ENCODE measurements at regions not wholly inside any gene's neighbourhood (a gene's known extent, or its start where the extent isn't known, plus 50 kb on each side); places are given as distances from the start of the nearest gene placed in this dataset.

DNA sequence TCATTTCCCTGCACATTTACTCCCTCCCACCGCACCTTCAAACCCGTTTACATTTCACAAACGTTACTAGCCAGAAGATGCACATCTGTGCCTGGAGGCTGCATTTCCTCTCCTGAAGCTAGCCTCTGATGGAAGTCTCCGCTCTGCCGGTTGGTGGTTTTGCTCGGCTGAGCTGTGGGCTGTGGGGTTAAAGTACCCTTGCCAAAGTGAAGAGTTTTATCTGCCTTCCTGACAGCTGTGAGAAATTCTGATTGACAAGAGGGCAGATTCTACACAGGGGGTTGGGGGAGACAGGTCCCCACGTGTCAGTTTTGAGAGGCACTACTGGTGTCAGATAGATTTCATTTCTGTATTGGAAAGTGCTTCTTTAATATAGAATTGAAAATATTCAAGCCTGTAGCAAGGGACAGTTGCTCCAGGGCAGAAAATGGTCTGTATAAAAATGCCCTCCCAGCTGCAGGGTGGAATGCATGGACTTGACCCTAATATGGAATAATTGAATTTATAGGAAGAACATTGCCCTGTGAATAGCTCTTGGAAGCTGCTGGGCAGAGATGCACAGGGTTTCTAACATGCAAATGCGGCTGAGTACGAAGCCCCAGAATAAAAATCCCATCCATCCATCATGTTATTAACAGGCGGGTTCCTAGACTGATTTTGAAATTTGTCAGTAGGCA, 201.1 kb upstream of the RGMA start:
- DNase-seq (ENCODE audit: low read depth in 1 of 2, low spot score in 1 of 2), result no peak

DNA sequence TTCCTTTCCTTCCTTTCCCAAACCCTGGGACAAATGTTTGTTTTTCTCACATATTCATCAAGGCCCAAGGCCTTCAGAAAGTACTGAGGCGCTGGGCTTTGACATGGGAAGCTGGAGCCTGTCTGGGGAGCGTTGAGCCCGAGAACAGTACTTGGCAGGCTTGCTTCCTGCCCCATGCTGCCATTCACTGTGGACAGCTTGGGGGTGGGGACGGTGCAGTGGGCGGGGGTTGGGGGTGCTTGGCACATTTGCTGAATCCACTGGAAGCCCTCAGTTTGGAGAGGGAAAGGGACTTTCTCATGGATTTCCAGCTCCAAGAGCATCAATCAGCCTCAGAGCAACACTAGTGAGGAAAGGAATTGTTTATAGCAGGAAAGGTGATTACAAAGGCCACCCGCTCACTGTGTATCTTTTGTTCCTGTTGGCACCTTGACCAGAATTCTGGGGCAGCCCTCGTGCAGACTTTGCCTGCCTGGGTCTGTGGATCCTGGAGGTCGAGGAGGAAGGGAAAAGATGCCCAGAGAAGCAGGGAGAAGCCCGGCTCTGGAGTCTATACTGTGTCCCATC, 199.8 kb upstream of the RGMA start:
- no peak for DNase-seq (ENCODE audit: low read depth in 1 of 2, low spot score in 1 of 2)

DNA sequence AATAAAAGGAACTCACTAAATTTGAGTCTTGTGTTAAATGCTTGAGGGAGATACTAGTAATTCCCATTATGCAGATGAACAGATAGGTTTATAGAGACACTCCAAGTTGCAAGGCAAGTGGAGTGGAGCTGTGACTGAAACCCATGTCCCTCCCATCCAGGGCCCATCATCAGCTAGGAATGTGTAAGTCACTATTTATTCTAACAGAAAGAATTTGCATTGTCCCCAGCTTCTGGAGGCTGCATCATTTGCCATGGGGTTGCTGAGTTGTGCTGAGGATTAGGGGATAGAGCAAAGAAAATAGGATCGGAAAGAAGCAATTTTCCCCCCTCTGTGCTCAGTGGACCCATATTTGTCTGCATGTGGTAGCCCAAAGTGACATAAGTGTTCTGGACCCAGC, 197.4 kb upstream of the RGMA start:
- no peak for DNase-seq (ENCODE audit: low read depth in 1 of 2, low spot score in 1 of 2)

DNA sequence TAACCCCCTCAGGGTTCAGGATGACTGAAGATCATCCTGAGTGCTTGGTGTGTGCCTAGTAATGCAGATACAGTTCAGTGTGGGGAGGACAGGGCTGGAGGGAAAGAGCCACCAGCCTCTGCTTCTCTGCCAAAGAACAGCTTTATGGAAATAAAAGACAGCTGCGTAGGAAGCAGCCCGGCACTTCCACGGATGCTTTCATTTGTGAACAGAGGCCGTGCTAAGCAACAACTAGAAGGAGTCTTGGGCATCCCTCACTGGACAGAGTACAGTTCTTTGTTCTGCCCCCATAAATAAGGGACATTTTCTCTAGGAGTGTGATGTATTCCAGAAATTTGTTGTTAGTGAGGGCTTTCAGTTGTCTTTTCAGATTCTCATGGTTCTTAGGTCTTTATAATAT, 194.8 kb upstream of the RGMA start:
- no peak for DNase-seq (ENCODE audit: low read depth in 1 of 2, low spot score in 1 of 2)

DNA sequence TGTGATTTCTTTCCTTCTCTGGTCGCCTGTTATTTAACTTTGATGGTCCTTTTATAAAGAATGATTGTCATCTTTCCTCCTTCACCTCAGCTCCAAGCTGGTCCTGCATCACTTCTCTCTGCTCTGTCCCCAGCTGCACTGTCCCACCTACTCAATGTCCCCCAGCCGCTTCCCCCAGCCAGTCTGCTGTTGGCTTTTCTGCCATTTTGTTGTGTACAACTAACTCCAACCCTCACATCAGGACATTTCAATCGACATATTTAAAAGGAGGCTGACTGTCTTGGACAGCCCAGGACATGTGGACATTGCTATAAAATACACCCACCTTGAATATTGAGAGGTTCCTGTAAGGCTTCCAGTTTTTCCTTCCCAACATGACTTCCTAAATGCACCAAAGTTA, 193.8 kb upstream of the RGMA start:
- DNase-seq (ENCODE audit: low read depth in 1 of 2, low spot score in 1 of 2), result no peak

DNA sequence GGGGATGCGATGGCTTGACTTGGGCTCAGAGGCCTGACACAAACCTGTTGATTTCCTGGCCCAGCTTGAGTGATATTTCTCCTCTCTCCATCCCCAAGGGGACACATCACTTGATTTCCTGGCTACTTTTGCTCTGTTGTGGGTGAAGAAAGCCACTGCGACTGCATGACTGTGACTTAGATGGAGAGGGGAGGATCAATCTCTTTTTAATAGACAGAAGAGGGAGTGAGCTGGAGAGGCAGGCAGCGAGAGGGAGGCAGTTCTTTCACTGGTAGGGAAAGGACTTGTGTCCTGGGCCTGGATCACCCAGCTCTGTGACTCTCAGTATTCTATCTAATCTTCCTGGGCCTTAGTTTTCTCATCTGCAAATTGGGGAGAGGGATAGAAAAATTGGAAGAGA, 189.8 kb upstream of the RGMA start:
- DNase-seq (ENCODE audit: low read depth in 1 of 2, low spot score in 1 of 2), result no peak

DNA sequence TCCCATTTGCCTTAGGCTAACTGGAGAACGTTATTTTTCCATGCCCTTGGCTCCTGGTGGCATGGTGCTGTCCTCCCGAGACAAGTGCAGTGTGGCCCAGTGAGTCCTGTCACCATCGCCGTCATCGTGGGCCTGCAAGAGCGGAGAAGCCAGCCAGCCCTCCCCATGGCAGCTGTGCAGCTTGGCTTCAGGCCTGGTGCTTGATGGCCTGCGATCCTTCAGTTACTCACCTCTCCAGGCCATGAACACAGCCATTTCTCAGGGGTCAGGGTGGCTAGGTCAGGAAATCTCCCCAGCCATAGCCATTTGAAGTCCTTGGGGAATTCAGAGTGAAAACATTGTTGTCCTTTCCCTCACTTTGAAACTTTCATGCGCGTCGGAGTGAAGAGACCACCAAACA, 189.0 kb upstream of the RGMA start:
- DNase-seq (ENCODE audit: low read depth in 1 of 2, low spot score in 1 of 2), result no peak

DNA sequence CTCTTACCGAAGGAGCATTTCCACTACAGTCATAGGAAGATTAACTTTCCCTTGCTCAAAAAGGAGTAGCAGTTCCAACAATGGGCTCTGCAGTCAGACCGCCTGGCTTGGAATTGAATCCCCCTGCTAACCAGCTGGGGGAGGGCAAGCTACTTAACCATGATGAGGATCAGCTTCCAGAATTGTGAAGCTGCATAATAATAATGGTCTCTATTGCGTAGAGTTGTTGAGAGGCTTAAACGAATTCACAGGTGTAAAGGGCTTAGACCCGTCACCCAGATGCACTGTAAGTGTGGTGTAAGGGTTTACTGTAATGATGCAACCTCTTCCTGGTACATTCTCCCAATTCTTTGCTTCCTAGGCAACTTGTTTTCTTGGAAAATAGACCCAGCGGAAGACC, 185.2 kb upstream of the RGMA start:
- DNase-seq (ENCODE audit: low read depth in 1 of 2, low spot score in 1 of 2), result no peak

DNA sequence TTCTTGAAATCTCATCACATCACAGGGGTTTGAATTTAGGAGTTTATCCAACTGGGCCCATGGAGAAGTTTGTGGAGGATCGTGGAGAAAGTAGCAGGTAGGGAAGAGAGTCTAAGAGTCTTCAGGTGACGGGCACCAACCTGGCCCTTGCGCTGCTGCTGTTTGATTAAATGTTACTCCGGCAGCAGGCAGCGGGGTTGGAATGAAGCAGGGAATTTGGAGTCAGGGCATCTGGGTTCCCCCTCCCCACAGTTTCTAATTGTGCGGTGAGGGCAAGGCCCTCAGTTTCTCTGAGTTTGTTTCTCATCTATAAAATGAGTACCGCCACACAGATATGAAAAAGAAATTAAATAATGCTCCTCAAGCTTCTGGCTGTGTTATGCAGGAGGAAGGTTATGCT, 182.9 kb upstream of the RGMA start:
- no peak for DNase-seq (ENCODE audit: low read depth in 1 of 2, low spot score in 1 of 2)

DNA sequence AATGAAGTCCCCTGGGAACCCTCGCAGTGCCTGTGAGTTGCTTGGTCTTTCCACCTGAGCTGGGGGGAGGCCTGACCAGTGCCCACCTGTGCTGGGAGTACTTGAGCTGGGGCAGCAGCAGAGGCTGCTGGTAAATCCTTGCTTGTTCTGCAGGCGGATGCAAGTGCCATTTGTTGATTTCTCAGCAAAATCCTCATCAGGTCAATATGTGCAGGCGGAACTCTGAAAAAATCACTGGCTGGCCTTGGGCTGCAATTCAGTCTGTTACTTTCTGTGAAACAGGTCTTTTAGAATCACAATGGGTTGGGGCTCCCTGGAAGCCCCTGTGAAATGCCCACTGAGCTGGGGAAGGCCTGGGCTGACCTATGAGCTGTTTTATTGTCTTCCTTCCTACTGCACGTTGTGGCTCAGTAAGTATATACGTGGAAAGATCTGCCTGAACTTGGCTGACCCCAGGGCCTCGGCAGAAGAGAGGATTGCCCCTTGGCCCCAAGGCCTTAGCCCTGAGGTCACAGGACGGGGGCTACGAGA, 182.0 kb upstream of the RGMA start:
- no peak for DNase-seq (ENCODE audit: low read depth in 1 of 2, low spot score in 1 of 2)

DNA sequence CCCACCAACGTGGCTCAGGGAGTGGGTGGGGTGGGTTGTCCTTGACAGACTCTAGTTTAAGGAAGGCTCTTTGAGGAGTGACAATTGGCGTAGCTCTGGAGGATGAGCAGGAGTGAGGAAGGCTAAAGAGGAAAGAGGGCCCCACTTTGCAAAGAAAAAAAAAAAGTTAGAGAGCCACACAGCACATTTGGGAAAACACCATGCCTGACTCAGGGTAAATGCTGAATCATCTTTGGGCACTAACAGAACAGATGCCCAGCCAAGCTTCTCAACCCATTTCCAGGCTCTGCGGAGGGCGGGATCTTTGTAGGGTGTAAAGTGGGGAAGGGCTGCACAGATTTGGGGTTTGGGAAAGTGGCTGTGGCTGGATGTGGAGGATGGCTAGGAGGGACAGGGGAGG, 179.1 kb upstream of the RGMA start:
- no peak for DNase-seq (ENCODE audit: low read depth in 1 of 2, low spot score in 1 of 2)

DNA sequence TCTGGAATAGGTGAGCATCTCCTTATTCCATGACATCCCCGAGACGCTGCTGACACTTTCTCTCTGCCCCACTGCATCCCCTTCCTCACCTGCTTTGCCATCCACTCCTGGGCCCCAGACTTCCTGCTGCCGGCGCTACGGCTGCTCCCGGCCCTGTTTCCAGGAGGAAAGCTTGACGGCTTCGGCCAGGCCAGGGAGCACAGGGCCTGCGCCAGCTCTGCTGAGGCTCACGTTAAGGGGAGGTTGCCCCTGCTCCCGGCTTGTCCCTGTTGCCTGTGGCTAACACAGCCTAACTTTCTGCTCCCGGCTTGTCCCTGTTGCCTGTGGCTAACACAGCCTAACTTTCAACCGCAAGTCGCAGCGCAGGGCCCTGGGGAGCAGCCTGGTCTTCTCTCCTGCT, 177.3 kb upstream of the RGMA start:
- no peak for DNase-seq (ENCODE audit: low read depth in 1 of 2, low spot score in 1 of 2)

DNA sequence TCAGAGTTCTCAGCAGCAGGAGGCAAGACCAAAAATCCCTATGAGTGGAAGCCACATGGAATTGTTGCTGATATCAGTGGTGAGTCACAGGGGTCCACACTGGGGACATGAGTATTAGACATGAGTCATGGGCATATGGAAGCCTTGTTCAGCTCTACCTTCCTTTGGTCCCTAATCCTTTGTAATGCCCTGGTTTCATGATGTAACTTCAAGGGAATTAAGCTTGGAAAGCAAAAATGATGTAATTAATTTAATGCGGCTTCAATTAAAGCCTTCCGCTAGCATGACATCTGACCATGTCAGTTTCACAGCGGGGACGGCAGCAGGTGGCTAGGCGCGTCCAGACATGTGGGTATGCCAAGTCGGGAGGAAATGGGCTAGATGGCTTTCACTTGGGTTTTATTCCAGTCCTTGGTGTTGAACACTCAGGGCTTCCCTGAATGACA, 176.1 kb upstream of the RGMA start:
- DNase-seq (ENCODE audit: low read depth in 1 of 2, low spot score in 1 of 2), result no peak

DNA sequence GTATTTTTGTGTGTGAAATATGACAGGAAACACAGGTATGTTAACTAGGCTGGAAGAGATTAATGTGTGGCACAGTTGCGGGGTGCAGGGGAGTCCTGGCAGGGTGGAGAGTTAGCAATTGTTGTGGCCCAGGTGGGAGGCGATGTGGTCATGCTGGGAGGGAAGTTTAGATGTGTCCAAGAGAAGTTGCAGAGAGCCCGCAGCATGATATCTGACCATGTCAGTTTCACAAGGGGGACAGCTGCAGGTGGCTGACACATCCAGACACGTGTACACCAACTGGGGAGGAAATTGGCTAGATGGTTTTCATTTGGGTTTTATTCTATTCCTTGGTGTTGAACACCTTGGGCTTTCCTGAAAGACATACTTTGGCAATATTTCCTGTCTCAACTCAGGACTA, 172.8 kb upstream of the RGMA start:
- no peak for DNase-seq (ENCODE audit: low read depth in 1 of 2, low spot score in 1 of 2)

DNA sequence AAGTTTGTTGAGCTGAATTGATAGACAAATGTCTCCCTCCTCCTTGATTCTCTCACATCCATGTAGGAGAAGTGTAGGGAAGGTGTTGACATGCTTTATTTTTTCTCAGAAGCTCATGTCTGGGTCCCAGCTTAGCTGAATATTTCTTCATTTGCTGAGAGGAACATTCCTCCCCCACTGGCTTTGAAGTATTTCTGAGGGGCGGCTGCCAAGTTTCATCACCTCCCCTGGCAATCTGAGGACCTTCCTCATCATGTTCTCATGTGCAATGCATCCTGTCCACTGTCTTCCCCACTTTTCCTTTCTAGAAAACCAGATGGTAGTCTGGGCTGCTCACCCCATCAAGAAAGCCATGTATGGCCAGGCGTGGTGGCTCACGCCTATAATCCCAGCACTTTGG, 168.9 kb upstream of the RGMA start:
- DNase-seq (ENCODE audit: low read depth in 1 of 2, low spot score in 1 of 2), result no peak

DNA sequence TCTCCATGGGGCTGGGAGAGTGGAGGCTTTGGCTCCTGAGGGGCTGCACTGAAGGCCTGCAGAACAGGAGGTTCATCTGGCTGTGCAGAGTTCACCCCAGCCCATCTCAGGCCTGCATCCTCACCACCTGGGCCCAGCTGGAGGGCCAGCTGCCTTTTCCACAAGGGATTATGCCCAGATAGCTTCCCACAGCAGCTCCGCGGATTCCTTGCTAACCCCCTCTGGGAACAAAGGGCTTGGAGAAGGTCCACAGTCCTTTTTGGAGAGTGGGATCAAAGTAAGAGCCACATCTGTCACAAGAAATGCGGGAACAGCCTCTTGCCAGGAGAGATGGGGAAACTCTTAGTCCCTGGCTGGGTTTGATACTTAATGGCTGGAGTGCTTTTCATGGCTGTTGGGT, 164.7 kb upstream of the RGMA start:
- no peak for DNase-seq (ENCODE audit: low read depth in 1 of 2, low spot score in 1 of 2)

DNA sequence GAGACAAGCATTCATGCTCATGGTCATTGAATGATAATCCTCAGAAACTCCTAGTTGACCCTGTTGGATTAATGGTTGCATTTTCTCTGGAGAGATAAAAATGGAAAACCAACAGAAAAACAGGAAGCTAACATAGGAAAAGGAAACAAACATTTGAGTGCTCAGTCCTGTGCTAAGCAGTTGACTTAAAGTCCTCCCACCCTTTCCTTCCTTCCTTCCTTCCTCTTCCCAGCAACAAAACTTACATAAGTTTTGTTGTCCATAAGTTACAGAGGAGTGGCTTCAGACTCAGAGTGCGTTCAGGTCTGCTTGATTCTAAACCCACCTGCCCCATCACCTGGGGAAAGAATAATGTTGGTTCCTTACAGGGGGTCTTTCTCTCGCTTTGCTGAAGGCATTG, 163.8 kb upstream of the RGMA start:
- no peak for DNase-seq (ENCODE audit: low read depth in 1 of 2, low spot score in 1 of 2)

DNA sequence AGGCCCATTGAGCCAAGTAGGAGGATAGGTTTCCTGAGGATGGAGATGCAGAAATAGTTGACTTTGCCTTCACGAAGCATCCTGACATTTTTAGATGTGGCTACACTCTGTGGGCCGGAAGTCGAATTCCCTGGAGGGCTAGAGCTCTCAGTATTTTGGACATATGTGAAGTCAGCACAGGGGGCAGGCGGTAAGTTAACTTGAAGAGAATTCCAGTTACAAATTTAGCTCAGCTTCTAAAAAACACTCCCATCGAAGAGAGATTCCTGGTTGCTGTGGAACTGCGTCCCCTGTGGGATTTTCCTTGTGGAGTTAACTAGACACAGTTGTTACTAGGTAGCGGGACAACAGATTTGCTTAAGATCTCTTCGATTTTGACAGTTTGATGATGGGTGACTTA, 161.9 kb upstream of the RGMA start:
- no peak for DNase-seq (ENCODE audit: low read depth in 1 of 2, low spot score in 1 of 2)

DNA sequence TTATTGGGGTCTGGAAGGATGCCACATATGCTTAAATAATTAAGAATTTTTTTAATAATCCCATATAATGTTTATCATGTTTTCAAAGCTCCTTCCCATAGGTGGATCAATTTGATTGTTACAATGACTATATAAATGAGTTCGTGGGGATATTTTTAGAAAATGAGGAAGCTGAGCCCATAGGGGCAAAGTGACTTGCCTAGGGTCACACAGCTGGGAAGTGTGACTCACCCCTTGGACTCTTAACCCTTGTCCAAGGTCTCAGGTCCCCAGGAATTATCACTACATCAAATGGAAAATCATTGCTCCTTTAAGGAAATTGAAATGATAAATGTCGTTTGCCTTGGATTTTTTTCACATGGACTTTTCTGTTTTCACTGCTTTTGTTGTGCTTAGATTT, 161.2 kb upstream of the RGMA start:
- no peak for DNase-seq (ENCODE audit: low read depth in 1 of 2, low spot score in 1 of 2)

DNA sequence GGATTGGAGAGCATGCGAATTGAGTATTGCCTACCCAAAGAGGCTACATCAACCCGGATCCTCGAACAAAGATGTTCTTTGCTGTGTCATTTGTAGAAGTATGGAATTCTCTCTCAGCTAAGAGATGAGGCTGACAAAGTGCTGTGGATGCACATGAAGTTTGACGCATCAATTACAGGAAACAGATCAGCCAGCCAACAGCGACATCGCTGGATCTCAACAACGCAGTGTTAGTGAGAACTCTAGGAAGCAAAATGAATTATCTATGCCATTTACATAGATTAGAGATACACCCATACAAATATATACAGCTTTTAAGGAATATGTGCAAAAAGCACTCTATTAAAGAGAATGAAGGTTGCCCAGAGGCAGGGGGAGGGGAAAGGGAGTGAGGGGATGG, 160.6 kb upstream of the RGMA start:
- no peak for DNase-seq (ENCODE audit: low read depth in 1 of 2, low spot score in 1 of 2)

DNA sequence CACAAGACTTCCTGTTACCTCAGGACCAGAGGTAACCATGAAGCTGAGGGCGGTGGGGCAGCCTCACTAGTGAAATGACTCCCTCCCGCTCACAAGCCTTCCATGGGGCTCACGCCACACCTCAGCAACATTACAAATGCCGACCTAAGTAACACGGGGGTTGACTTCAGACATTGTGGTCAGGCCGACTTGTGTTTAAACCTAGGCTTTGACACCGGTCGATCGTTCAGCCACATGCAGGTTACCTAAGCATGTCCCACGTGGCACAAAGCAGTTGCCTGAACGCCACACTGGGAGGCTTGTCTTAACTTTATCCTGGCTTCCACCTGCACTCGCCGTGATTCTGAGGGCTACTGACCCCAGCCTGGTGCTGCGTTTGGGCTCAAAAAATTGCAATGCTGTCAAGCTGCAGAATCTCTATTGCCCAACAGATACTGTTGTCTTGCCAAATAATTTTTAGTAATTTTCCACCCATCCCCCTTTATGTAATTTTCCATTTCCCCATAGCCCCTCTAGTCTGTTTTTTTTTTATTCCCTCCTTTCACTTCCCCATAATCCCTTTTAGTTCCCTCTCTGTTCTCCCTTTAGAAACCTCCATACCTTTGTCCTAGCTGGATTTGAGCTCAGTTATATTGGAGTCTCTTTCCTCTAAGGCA, 158.6 kb upstream of the RGMA start:
- no peak for DNase-seq (ENCODE audit: low read depth in 1 of 2, low spot score in 1 of 2)

Measured in stimulated activated CD4-positive, alpha-beta T cell treated with anti-CD3 and anti-CD28 coated beads, Interleukin-15, amount 100 ng/mL, for 1 hour (primary cell).